H7 (cell line): ENCODE measurements at regions not wholly inside any gene's neighbourhood (a gene's known extent, or its start where the extent isn't known, plus 50 kb on each side); places are given as distances from the start of the nearest gene placed in this dataset.

ENCODE experiments used
- DNase-seq: peaks from one replicate; pipeline ENCODE4 v3.0.0; 2012
- H3K27me3 ChIP-seq: 2 replicates; pipeline ENCODE4 v1.6.0; 2011; ENCODE audit warnings: mild to moderate bottlenecking, low read length; ENCODE audit not compliant: control insufficient read depth, insufficient read depth
- H3K36me3 ChIP-seq: replicated peaks from 2 replicates; pipeline ENCODE4 v1.5.1; 2011; ENCODE audit warnings: low read length; ENCODE audit not compliant: control insufficient read depth, insufficient read depth
- H3K4me3 ChIP-seq: 2 replicates; pipeline ENCODE4 v1.5.1; 2011; ENCODE audit warnings: low read depth, mild to moderate bottlenecking, control low read depth, low read length, moderate library complexity; ENCODE audit not compliant: insufficient read depth

DNA sequence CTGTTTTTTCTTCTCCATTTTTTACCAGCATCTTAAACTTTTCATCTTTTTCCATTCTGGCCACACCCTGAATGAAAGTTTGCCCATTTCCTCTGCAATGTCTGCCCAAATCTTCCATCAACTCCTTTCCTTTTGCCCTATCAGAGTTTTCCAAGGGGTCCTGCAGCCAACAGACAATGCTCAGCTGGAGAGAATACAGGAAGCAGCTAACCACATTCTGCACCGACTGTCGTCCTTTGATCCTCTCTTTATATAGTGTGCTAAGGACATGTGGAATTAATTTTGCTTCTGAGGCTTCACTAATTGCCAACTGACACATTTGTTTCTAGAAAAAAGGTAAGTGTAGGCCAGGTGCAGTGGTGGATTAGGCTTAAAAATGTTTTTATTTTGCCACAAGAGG, 50.5 kb upstream of the DLX2 start:
- H3K36me3 ChIP-seq, result no peaks in the 10 kb centered on the region
- no peaks in the 10 kb centered on the region; the same call in 1 of the 2 replicates for H3K27me3 ChIP-seq
- no peak overlapping the region for H3K4me3 ChIP-seq
- no peak for DNase-seq

DNA sequence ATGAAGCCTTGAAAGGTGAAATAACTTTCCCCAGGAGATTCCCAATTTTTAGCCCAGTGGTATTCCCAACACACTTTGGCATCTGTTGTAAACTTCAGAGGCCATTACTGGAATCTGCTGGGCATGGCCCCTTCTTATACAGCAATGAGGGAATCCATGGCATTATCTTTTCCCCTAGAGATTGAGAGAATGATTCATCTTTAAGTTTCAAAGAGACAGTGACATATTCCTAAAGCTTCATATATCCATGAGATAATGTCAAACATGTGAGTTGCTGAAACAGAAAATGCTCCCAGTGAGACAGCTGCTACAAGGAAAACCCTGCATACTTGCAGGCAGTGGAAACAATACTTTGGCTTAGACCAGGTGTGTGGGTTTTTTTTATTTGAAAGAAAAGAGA, 51.1 kb upstream of the DLX2 start:
- H3K36me3 ChIP-seq, result no peaks in the 10 kb centered on the region
- no peak for DNase-seq
- no peaks in the 10 kb centered on the region; the same call in 1 of the 2 replicates for H3K27me3 ChIP-seq
- no peak overlapping the region for H3K4me3 ChIP-seq

DNA sequence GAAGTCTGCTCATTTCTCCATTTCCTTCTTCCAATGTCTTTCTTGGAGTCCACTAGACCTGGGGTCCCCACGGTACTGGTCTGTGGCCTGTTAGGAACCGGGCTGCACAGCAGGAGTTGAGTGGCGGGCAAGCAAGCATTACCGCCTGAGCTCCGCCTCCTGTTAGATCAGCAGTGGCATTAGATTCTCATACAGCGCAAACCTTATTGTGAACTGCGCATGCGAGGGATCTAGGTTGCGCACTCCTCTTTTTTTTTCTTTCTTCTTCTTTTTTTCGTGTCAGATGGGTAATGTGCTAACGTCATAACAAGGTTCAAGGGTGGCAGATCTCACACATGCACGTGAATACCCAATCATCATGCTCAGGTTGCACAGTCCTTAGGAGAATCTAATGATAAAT, 53.1 kb upstream of the DLX2 start:
- no peaks in the 10 kb centered on the region; the same call in 1 of the 2 replicates for H3K27me3 ChIP-seq
- H3K36me3 ChIP-seq, result no peaks in the 10 kb centered on the region
- no peak for DNase-seq
- no peak overlapping the region for H3K4me3 ChIP-seq

DNA sequence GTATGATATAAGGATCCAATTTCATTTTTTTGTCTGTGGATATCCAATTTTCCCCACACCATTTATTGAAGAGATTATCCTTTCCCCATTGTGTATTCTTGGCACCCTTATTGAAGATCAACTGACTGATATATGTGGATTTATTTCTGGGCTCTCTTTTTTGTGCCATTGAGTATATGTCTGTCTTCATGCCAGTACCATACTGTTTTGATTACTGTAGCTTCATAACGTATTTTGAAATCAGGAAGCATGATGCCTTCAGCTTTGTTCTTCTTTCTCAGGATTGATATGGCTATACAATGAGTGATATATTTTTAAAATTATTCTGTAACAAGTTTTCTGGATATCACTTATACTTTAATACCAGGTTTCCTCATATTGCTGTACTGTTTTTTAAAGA, 58.1 kb upstream of the DLX2 start:
- Histone ChIP-seq H3K27me3 (no peaks in the 10 kb centered on the region), H3K36me3 (no peaks in the 10 kb centered on the region)
- DNase-seq, result no peak

DNA sequence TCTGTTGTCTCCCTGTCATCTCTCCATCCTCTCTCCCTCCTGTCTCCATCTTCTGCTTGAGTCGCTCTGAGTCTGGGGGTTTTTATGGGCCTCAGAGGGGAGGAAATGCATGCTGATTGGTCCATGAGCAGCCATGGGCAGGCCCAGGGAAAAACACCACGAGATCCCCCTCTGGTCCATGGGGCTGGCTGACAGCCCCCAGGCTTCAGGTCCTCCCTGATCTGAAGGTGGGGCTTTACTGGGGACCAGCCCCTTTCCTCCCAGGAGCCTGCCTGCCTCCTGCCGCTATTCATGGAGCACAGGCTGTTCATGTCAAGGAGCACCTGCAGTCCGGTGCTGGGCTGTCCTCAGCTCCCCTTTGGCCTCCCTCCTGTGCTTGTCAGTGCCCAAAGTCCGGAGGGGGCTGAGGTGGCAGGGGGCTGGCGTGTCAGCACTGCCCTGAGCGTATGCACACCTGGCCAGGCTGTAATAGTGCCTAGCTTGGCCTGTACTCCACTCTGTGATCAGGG, 59.6 kb upstream of the DLX2 start:
- peak; percentile 52 for DNase-seq
- no peaks in the 10 kb centered on the region for H3K36me3 ChIP-seq
- H3K4me3 ChIP-seq, result no peak overlapping the region
- no peaks in the 10 kb centered on the region for H3K27me3 ChIP-seq

More for the DNA sequence above, 58.1 kb upstream of the DLX2 start:
- no peak overlapping the region for H3K4me3 ChIP-seq

DNA sequence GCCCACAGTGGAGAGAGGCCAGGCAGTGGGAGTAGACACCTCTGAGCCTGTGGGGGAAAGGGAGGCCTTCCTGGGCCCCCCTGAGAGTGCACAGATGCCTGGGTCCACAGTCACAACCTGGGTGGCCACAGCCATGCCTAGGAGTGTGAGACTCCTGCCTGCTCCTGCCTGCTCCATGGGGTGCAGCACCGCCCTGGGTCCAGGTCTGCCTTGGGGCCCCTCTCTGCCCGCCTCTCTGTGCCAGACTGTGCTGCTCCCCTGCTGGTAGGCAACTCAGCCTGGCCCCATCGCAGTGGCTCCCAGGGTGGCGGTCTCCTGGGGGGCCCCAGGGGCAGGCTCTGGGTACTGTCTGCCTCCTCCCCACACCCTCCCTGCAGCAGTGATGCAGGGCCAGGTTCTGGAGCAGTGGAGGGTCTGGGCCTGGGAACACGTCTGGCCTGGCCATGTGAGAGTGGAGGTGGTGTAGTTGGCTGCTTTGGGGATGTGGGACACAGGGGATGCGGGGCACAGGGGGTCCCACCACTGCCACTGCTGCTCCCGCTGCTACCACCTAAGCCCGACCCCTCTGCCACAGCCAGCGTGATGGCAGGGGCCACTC, 60.1 kb upstream of the DLX2 start:
- Histone ChIP-seq H3K4me3 (no peak overlapping the region), H3K36me3 (no peaks in the 10 kb centered on the region), H3K27me3 (no peaks in the 10 kb centered on the region)
- DNase-seq, result no peak

DNA sequence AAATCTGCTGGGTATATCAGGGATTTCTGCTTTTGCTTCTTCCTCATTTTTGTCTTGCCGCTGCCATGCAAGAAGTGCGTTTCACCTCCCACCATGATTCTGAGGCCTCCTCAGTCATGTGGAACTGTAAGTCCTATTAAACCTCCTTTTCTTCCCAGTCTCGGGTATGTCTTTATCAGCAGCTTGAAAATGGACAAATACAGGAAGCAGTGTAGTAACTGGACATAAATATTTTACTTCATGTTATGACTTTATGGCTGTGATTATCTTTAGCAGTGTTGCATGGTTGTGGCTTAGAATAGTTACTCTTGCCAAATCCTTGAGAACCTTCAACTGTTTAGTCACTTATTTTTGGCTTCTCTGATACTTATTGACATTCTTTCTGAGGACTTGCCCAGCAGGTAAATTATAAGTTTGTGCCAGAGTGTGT, 66.2 kb upstream of the DLX2 start:
- Histone ChIP-seq H3K27me3 (peaks cover 2% of the 10 kb centered on the region; the same call in 1 of the 2 replicates), H3K4me3 (no peak overlapping the region), H3K36me3 (no peaks in the 10 kb centered on the region)
- no peak for DNase-seq

DNA sequence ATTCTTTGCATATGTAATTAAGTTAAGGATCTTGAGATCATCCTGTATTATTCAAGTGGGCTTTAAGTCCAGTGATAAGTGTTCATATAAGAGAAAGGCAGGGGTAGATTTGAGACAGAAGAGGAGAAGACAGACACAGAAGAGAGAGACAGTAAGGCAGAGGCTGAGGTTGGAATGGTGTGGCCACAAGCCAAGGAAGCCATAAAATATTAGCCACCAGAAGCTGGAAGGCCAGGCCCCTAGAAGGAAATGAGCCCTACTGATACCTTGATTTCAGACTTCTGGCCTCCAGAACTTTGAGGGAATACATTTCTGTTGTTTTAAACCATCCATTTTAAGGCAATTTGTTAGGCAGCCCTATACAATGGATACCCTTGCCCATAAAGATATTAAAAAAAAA, 66.9 kb upstream of the DLX2 start:
- H3K27me3 ChIP-seq, result peaks cover 2% of the 10 kb centered on the region; the same call in 1 of the 2 replicates
- DNase-seq, result no peak

DNA sequence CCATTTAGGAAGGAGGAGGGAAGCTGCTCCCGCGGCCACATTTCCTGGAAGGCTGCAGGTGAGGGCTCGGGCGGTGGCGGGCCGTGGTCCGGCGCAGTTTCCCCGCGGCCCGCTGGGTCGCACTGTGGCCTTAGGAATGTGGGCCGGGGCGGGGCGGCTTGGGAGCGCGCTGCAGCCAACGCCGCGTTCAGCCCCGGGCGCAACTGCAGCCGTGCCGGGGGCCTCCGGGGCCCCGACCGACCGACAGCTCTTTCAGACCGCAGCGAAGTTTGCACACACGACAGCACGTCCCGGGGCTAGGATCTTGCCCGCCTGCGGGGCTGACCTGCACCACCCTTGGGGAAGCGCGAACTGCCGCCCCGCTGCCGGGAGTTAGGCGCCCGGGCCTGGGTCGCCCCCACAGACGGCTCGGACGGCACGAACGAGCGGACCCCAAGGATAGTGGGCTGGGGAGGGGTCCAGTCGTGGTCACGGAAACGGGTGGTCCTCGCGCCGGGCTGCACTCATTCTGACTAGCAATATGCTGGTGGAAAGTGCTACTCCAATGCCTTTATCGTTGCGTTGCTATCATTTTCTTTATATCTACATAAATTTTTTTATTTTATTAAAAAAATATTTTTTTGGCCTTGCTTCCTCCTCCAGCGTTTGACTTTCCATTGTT, 69.9 kb upstream of the DLX2 start:
- peaks cover 2% of the 10 kb centered on the region; the same call in 1 of the 2 replicates for H3K27me3 ChIP-seq
- H3K4me3 ChIP-seq, result peak overlapping the region; percentile 60
- peak; percentile 95 for DNase-seq
- H3K36me3 ChIP-seq, result no peaks in the 10 kb centered on the region

More for the DNA sequence above, 66.9 kb upstream of the DLX2 start:
- Histone ChIP-seq H3K36me3 (no peaks in the 10 kb centered on the region), H3K4me3 (no peak overlapping the region)

DNA sequence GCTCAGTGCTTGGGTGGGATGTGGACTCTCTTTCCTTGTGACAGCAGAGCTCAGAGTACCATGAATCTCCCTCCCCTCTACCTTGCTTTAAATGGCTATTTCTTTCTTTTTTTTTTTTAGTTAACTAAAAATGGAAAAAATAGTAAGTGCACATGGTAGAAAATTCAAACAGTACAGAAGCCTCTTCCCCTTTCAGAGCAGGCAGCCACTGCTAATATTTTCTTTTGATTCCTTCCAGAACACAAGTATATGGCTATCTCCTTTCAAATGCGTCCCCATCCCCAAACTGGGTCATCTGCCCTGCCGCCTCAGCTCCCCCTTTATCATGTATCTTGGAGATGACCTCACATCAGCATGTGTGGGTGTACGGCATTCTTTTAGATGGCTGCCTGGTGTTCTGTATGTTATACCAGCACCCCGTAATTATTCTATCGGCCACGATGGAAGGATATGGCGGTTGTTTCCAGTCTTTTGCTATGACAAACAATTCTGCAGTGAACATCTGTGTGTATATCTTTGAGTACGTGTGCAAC, 70.5 kb upstream of the DLX2 start:
- Histone ChIP-seq H3K27me3 (peaks cover 2% of the 10 kb centered on the region; the same call in 1 of the 2 replicates), H3K36me3 (no peaks in the 10 kb centered on the region), H3K4me3 (peak overlapping the region; percentile 60; the same call in 1 of the 2 replicates)
- DNase-seq, result peak; percentile 57

DNA sequence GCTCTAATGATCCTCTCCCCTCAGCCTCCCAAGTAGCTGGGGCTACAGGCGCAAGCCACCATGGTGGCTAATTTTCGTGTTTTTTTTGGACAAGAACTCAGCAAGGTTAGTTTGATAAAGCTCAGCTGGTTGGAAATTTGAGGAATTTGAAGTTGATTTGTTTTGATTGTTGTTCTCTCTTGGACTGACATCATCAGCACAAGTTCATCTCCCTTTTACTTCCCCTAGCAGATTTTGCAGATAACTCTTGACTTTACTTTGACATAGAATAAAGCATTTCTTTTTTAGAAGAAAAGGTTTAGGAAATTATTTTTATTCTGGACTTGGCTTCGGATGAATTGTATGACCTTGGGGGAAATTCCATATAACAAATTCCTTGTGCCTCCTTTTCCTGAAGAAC, 74.9 kb upstream of the DLX2 start:
- H3K27me3 ChIP-seq, result peaks cover 7% of the 10 kb centered on the region
- H3K4me3 ChIP-seq, result no peak overlapping the region
- H3K36me3 ChIP-seq, result no peaks in the 10 kb centered on the region
- DNase-seq, result no peak

DNA sequence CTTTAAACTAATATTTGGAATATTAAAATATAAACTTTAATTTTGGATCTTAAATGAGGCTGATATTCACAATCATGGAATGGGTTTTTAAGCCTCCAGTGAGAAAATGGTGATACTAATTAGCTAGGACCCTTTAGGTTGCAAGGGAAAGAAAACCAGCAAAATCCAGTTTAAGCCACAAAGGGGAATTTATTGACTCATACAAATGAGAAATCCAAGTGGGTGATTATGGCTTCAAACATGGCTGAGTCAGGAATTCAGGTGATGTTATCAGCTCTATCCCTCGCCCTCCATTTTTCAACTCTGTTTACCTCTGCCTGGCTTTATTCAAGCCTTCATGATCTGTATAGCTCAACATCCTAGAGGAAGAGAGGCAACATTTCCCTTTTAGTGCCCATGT, 75.3 kb upstream of the DLX2 start:
- no peak for DNase-seq
- no peak overlapping the region for H3K4me3 ChIP-seq
- H3K27me3 ChIP-seq, result peaks cover 7% of the 10 kb centered on the region
- H3K36me3 ChIP-seq, result no peaks in the 10 kb centered on the region

DNA sequence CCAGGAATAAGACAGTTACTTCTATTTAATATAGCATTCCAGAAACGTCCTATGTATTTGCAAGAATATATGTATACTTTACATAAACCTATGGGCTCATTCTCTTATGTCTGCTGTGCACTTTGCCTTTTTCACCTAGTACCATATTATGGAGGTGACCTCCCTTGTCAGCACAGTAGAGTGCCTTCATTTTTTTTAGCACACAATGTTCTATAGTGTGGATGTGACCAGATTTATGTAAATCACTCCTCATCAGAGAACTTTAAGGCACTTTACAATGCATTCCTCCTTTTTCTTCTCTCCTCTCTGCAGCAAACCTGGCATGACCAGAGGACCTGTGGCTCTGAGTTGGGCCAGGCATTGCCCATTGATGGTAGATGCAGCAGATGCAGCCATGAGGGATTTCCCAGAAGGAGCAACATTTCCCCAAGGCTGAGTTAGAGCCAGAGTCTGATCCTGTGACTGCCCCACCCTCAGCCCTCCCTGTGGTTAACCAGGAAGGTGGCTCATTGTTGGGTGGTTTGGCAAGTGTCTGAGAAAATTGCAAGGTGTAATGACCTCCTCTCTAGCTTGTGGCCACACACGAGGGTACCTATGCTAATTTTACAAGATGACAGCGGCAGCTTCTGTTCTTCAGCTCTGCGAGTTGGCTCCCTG, 76.5 kb upstream of the DLX2 start:
- no peak for DNase-seq

DNA sequence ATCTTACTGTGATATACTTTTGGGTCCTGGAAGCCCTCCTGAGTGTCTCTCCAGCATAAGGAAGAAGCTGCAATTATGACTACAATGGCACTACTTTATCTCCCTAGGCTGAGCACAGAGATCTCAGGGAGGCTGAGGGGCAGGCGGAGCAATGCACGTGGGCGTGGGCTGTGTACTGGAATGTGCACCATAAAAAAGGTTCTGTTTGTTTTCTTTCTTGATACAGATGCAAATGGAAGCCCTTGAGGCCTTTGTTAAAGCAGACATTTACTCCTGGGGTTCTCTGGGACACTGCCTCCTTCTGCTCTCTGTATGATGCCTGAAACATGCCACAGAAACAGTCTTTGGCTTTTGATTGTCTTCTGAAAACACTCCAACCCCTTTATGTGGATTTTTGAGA, 79.1 kb upstream of the DLX2 start:
- H3K27me3 ChIP-seq, result peaks cover 5% of the 10 kb centered on the region; the same call in 1 of the 2 replicates
- H3K4me3 ChIP-seq, result no peak overlapping the region
- peak; percentile 59 for DNase-seq
- no peaks in the 10 kb centered on the region for H3K36me3 ChIP-seq

More for the DNA sequence above, 76.5 kb upstream of the DLX2 start:
- no peak overlapping the region for H3K4me3 ChIP-seq
- no peaks in the 10 kb centered on the region for H3K36me3 ChIP-seq
- peaks cover 5% of the 10 kb centered on the region; the same call in 1 of the 2 replicates for H3K27me3 ChIP-seq
